ENCODE measurements at regions not wholly inside any gene's neighbourhood (a gene's known extent, or its start where the extent isn't known, plus 50 kb on each side); places are given as distances from the start of the nearest gene placed in this dataset.

DNA sequence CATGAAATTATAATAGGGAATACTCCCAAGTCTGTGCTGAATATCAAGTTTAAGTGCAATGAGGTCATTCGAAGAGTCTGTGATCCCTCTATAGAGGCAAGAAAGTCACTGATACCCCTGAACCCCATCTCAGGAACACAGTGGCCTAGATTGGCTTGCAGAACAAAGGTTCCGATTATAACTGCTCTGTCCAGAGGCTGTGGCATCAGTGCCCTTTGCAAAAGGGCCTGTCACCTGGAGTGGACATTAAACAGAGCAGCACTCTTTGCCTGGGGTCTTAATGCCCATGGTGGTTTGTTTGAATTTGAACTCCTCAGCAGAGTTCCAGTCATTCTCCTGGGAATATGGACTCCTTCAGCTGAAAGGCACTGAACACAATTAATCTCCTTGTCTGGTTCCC, 93.9 kb upstream of the SLCO3A1 start:
- H3K27ac Mint-ChIP-seq, result no peak overlapping the region
- peaks cover 13% of the 10 kb centered on the region for H3K4me1 Mint-ChIP-seq
- no peak overlapping the region for H3K4me3 Mint-ChIP-seq
- no peak overlapping the region for H3K27ac ChIP-seq (ENCODE audit: low read depth)
- H3K36me3 ChIP-seq (ENCODE audit: insufficient read depth), result no peaks in the 10 kb centered on the region
- no peak for TF ChIP-seq ZNF114 (CRISPR knock-in tag; IDR thresholded peaks at IDR 0.05)
- TF ChIP-seq, protein P1, sequence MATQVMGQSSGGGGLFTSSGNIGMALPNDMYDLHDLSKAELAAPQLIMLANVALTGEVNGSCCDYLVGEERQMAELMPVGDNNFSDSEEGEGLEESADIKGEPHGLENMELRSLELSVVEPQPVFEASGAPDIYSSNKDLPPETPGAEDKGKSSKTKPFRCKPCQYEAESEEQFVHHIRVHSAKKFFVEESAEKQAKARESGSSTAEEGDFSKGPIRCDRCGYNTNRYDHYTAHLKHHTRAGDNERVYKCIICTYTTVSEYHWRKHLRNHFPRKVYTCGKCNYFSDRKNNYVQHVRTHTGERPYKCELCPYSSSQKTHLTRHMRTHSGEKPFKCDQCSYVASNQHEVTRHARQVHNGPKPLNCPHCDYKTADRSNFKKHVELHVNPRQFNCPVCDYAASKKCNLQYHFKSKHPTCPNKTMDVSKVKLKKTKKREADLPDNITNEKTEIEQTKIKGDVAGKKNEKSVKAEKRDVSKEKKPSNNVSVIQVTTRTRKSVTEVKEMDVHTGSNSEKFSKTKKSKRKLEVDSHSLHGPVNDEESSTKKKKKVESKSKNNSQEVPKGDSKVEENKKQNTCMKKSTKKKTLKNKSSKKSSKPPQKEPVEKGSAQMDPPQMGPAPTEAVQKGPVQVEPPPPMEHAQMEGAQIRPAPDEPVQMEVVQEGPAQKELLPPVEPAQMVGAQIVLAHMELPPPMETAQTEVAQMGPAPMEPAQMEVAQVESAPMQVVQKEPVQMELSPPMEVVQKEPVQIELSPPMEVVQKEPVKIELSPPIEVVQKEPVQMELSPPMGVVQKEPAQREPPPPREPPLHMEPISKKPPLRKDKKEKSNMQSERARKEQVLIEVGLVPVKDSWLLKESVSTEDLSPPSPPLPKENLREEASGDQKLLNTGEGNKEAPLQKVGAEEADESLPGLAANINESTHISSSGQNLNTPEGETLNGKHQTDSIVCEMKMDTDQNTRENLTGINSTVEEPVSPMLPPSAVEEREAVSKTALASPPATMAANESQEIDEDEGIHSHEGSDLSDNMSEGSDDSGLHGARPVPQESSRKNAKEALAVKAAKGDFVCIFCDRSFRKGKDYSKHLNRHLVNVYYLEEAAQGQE (IDR thresholded peaks at IDR 0.05; ENCODE audit: unreplicated experiment), result no peak
- TF ChIP-seq, protein P2, sequence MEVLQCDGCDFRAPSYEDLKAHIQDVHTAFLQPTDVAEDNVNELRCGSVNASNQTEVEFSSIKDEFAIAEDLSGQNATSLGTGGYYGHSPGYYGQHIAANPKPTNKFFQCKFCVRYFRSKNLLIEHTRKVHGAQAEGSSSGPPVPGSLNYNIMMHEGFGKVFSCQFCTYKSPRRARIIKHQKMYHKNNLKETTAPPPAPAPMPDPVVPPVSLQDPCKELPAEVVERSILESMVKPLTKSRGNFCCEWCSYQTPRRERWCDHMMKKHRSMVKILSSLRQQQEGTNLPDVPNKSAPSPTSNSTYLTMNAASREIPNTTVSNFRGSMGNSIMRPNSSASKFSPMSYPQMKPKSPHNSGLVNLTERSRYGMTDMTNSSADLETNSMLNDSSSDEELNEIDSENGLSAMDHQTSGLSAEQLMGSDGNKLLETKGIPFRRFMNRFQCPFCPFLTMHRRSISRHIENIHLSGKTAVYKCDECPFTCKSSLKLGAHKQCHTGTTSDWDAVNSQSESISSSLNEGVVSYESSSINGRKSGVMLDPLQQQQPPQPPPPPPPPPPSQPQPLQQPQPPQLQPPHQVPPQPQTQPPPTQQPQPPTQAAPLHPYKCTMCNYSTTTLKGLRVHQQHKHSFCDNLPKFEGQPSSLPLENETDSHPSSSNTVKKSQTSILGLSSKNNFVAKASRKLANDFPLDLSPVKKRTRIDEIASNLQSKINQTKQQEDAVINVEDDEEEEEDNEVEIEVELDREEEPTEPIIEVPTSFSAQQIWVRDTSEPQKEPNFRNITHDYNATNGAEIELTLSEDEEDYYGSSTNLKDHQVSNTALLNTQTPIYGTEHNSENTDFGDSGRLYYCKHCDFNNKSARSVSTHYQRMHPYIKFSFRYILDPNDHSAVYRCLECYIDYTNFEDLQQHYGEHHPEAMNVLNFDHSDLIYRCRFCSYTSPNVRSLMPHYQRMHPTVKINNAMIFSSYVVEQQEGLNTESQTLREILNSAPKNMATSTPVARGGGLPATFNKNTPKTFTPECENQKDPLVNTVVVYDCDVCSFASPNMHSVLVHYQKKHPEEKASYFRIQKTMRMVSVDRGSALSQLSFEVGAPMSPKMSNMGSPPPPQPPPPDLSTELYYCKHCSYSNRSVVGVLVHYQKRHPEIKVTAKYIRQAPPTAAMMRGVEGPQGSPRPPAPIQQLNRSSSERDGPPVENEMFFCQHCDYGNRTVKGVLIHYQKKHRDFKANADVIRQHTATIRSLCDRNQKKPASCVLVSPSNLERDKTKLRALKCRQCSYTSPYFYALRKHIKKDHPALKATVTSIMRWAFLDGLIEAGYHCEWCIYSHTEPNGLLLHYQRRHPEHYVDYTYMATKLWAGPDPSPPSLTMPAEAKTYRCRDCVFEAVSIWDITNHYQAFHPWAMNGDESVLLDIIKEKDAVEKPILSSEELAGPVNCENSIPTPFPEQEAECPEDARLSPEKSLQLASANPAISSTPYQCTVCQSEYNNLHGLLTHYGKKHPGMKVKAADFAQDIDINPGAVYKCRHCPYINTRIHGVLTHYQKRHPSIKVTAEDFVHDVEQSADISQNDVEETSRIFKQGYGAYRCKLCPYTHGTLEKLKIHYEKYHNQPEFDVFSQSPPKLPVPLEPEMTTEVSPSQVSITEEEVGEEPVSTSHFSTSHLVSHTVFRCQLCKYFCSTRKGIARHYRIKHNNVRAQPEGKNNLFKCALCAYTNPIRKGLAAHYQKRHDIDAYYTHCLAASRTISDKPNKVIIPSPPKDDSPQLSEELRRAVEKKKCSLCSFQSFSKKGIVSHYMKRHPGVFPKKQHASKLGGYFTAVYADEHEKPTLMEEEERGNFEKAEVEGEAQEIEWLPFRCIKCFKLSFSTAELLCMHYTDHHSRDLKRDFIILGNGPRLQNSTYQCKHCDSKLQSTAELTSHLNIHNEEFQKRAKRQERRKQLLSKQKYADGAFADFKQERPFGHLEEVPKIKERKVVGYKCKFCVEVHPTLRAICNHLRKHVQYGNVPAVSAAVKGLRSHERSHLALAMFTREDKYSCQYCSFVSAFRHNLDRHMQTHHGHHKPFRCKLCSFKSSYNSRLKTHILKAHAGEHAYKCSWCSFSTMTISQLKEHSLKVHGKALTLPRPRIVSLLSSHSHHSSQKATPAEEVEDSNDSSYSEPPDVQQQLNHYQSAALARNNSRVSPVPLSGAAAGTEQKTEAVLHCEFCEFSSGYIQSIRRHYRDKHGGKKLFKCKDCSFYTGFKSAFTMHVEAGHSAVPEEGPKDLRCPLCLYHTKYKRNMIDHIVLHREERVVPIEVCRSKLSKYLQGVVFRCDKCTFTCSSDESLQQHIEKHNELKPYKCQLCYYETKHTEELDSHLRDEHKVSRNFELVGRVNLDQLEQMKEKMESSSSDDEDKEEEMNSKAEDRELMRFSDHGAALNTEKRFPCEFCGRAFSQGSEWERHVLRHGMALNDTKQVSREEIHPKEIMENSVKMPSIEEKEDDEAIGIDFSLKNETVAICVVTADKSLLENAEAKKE (CRISPR knock-in tag; IDR thresholded peaks at IDR 0.05), result no peak
- TF ChIP-seq NANOG (IDR thresholded peaks at IDR 0.05; ENCODE audit: borderline replicate concordance), result no peak
- TF ChIP-seq EZH2 (IDR thresholded peaks at IDR 0.05; ENCODE audit: low read depth, unreplicated experiment), result no peak
- TF ChIP-seq, protein P3, sequence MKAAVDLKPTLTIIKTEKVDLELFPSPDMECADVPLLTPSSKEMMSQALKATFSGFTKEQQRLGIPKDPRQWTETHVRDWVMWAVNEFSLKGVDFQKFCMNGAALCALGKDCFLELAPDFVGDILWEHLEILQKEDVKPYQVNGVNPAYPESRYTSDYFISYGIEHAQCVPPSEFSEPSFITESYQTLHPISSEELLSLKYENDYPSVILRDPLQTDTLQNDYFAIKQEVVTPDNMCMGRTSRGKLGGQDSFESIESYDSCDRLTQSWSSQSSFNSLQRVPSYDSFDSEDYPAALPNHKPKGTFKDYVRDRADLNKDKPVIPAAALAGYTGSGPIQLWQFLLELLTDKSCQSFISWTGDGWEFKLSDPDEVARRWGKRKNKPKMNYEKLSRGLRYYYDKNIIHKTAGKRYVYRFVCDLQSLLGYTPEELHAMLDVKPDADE (IDR thresholded peaks at IDR 0.05), result no peak
- TF ChIP-seq STAT1 (IDR thresholded peaks at IDR 0.05; ENCODE audit: unreplicated experiment), result no peak
- TF ChIP-seq, protein P4, sequence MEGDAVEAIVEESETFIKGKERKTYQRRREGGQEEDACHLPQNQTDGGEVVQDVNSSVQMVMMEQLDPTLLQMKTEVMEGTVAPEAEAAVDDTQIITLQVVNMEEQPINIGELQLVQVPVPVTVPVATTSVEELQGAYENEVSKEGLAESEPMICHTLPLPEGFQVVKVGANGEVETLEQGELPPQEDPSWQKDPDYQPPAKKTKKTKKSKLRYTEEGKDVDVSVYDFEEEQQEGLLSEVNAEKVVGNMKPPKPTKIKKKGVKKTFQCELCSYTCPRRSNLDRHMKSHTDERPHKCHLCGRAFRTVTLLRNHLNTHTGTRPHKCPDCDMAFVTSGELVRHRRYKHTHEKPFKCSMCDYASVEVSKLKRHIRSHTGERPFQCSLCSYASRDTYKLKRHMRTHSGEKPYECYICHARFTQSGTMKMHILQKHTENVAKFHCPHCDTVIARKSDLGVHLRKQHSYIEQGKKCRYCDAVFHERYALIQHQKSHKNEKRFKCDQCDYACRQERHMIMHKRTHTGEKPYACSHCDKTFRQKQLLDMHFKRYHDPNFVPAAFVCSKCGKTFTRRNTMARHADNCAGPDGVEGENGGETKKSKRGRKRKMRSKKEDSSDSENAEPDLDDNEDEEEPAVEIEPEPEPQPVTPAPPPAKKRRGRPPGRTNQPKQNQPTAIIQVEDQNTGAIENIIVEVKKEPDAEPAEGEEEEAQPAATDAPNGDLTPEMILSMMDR (conservative IDR thresholded peaks at IDR 0.05; ENCODE audit: low read depth in 2 of 2), result no peak
- no peak for TF ChIP-seq JUNB (IDR thresholded peaks at IDR 0.05; ENCODE audit: unreplicated experiment)
- no peak for TF ChIP-seq EZH2phosphoT487 (IDR thresholded peaks at IDR 0.05; ENCODE audit: unreplicated experiment)
- no peak for TF ChIP-seq ZNF331 (CRISPR knock-in tag; IDR thresholded peaks at IDR 0.05; ENCODE audit: low read depth)
- TF ChIP-seq POLR2AphosphoS5 (IDR thresholded peaks at IDR 0.05; ENCODE audit: low read depth), result no peak
- TF ChIP-seq CREB1 (CRISPR knock-in tag; IDR thresholded peaks at IDR 0.05; ENCODE audit: low read depth), result no peak
- H3K9me3 Mint-ChIP-seq, result no peaks in the 10 kb centered on the region; the same call in 2 of the 3 replicates
- no peaks in the 10 kb centered on the region for H3K27me3 ChIP-seq (ENCODE audit: insufficient read depth)
- H3K27me3 Mint-ChIP-seq (ENCODE audit: insufficient read depth, low read depth, poor library complexity), result peaks cover 3% of the 10 kb centered on the region
- no peak for ATAC-seq
- H3K4me3 ChIP-seq, result no peak overlapping the region
- H2AFZ ChIP-seq, result no peak overlapping the region
- H3K36me3 Mint-ChIP-seq (ENCODE audit: low read depth), result no peaks in the 10 kb centered on the region
- peaks cover 8% of the 10 kb centered on the region for H3K4me1 ChIP-seq (ENCODE audit: insufficient read depth)
- no peaks in the 10 kb centered on the region for H4K20me1 ChIP-seq (replicated peaks; ENCODE audit: insufficient read depth)
- H3K9me2 ChIP-seq (ENCODE audit: insufficient read depth), result 0 out of 2 replicates have a peak, but pooled peaks cover 7% of the 10 kb centered on the region
- no peaks in the 10 kb centered on the region for H3F3A ChIP-seq (replicated peaks; ENCODE audit: low read depth)
- no peak overlapping the region for H3K4me2 ChIP-seq
- no peaks in the 10 kb centered on the region for H3K79me2 ChIP-seq (replicated peaks; ENCODE audit: insufficient read depth)
- no peak for DNase-seq (ENCODE audit: low spot score)
